ENCODE measurements at regions not wholly inside any gene's neighbourhood (a gene's known extent, or its start where the extent isn't known, plus 50 kb on each side); places are given as distances from the start of the nearest gene placed in this dataset.
"Not testable (repeated sequence)": the region's sequence is repeated elsewhere in the genome, so short reads cannot be mapped to it uniquely, and the experiment has no call there.

DNA sequence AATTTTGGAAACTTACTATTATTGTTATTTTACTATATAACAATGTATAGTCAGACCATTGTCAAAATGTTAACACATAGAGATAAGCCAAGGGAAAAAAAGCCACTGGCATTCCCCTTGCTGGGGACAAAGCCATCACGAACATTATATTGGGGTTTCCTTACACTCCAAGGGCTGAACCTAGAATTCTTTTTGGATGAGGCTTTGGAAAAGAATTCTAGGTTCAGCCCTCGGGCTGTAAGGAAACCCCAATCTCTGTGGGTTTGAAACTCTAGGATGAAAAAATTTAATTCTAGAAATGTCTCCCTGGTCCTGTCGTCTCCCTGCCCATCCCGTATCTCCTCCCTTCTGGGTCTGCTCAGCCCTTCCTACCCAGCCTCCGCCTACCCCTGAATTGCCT lies 67.0 kb upstream of the SMAD6 start:
- no peak for DNase-seq (ENCODE audit: low read depth)

GRCh38 chr15:66635817-66636216 lies 66.2 kb upstream of the SMAD6 start:
- DNase-seq (ENCODE audit: low read depth) = no peak

- DNase-seq (ENCODE audit: low read depth) = not testable (repeated sequence)
These were observed 65.0 kb upstream of the SMAD6 start for GRCh38 chr15:66637044-66637443.

GRCh38 chr15:66638377-66638776 lies 63.7 kb upstream of the SMAD6 start:
- no peak for DNase-seq (ENCODE audit: low read depth)

- no peak for DNase-seq (ENCODE audit: low read depth)
These were observed 60.3 kb upstream of the SMAD6 start for GRCh38 chr15:66641485-66642315.

- DNase-seq (ENCODE audit: low read depth) = no peak
These were observed 59.5 kb upstream of the SMAD6 start for GRCh38 chr15:66642514-66642913.

DNA sequence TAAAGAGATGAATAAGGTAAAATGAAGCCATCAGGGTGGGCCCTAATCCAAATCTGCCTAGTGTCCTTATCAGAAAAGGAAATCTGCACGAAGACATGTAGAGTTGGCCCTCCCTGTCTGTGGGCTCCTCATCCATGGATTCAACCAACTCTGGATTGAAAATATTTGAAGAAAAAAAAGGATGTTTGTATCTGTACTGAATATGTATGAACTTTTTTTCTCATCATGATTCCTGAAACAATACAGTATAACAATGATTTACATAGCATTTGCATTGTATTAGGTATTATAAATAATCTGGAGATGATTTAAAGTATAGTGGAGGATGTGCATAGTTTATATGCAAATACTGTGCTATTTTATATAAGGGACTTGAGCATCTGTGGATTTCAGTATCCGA lies 59.0 kb upstream of the SMAD6 start:
- no peak for DNase-seq (ENCODE audit: low read depth)

GRCh38 chr15:66644000-66644787 lies 57.8 kb upstream of the SMAD6 start:
- DNase-seq (ENCODE audit: low read depth) = no peak

- peak; percentile 19 for DNase-seq (ENCODE audit: low read depth)
These were observed 57.2 kb upstream of the SMAD6 start for GRCh38 chr15:66644869-66645268.

DNA sequence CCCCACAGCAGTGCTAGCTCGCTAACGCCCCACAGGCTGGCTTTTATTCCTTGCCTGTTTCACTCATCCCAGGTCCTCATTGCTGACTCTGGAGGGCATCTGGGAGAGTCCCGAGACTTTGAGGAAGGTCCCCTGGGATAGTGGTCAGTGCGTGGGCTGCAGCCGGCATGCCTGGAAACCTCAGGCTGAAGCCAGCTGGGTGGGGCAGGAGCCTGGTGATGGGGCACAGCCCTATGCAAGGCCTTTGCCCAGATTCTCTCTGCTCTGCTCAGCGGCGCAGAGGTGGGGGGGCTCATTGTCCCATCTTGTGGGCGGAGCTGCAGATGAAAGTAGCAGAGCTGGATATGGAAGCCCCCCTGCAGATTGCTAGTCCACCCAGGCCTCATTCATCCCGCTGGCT lies 55.7 kb upstream of the SMAD6 start:
- DNase-seq (ENCODE audit: low read depth) = peak; percentile 63

DNA sequence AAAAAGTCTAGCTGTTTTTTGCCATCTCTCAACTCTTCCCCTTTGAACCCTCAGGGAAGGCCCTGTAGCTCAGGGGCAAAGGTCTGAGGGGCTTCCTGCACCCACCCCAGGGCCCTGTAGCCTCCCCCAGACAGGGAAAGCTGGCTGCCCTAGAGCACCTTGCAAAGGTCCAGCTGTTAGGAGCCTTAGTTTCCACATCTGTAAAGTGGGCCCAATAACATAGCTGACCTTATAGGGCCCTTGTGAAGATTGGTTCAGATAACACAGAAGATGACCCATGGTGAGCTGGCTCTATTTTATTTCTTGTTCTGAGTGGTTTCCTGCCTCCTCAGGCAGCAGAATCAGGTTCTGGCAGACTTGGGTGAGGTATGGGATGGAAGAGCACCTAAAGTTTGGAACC lies 55.2 kb upstream of the SMAD6 start:
- no peak for DNase-seq (ENCODE audit: low read depth)

GRCh38 chr15:66647358-66647757 lies 54.7 kb upstream of the SMAD6 start:
- DNase-seq (ENCODE audit: low read depth) = no peak

- no peak for DNase-seq (ENCODE audit: low read depth)
These were observed 53.4 kb upstream of the SMAD6 start for GRCh38 chr15:66648588-66648987.

GRCh38 chr15:66649235-66649984 lies 52.6 kb upstream of the SMAD6 start:
- DNase-seq (ENCODE audit: low read depth) = no peak

DNA sequence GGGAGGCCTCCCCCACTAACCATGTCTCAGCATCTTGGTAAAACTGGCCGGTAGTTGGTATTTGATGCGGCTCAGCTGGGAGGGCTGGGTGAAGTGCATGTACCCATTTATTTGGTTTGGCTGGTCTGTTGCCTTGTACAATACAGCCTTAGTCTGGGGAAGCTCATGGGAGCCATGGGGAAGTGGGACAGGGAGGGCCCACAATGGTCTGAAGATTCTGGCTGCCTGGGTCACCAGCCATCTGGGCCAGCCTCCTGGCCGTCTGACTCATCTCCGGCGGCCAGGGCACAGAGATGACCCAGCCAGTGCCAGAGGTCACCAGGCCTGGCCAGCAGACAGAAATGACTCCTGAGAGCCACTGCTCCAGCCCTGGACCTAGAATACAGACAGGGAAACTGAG lies 51.6 kb upstream of the SMAD6 start:
- DNase-seq (ENCODE audit: low read depth) = no peak

- no peak for DNase-seq (ENCODE audit: low read depth)
These were observed 50.8 kb upstream of the SMAD6 start for GRCh38 chr15:66651198-66651597.

DNA sequence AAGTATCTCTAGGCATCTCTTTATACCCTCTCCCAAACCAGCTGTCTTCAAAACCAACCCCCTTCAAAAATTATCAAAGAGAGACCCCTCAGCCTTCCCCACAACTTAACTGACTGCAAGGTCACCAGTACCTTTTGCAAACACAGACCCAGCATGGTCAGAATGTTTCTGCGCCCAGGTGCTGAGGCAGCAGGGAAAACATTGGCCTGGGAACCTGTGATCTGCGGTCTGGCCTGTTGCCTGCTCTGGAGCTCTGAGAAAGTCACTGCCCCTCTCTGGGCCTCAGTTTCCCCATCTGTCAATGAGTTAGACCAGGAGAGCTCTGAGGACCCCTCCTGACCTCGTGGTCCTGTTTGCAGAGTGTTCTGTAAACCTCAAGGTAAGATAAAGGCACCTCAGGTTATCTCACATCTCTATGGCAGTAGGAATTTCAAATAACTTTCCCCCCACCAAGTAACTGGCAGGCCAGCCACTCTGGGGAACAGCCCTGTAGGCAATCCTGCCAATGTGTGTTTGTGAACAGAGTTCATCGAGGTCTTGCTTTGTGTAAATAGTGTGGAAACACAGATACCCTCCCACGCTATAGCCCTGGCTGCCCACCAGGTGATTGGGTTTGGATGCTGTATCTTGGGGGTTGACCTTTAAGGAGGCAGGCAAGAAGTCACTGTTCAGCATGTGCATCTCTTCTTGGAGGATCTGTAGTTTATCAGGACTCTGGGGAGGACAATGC lies 50.0 kb upstream of the SMAD6 start:
- DNase-seq (ENCODE audit: low read depth) = no peak
